NCI-H510A (cell line): ENCODE measurements at regions not wholly inside any gene's neighbourhood (a gene's known extent, or its start where the extent isn't known, plus 50 kb on each side); places are given as distances from the start of the nearest gene placed in this dataset.

Source experiments
- DNase-seq: peaks from one replicate; lab custom pipeline; 2025; lab: John Stamatoyannopoulos, UW

DNA sequence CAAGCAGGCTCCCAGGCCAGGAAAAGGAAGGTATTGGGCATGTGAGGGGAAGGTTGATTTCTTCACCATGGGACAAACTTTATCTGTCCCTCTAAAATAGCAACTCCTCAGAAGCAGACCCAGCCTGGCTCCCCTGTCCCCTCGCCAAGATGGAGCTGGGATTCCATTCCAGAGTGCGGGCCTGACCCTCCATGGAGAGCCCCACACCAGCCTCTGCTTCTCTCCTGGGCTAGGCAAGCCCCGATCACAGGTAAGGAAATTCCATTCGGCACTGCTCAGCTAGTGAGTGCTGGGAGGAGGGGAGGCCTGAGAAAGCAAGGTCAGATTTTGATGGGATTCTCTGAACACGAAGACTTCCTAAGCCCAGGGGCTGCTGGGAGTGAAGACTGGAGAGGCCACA is 98.4 kb downstream of the EFNB1 start:
- no peak for DNase-seq

DNA sequence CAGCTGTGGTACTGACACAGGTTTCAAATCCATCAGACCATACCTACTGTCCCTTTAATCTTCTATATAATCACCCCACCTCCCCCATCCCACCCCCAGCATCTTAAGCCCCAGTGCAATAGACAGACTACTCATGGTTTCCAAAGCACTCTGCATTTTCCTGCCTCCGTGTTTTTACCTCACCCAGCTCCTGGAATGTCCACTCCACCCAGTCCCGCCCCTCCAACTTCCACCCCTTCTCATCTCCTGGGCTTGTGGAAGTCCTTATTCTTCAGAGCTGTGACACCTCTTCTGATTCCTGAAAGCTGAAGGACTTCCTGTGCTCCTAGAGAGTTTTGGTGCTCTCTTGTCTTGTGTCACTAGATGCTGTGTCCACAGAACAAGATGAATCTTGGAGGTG is 94.3 kb downstream of the EFNB1 start:
- no peak for DNase-seq

GRCh38 chrX:68922013-68922412 is 93.2 kb downstream of the EFNB1 start:
- DNase-seq = no peak

DNA sequence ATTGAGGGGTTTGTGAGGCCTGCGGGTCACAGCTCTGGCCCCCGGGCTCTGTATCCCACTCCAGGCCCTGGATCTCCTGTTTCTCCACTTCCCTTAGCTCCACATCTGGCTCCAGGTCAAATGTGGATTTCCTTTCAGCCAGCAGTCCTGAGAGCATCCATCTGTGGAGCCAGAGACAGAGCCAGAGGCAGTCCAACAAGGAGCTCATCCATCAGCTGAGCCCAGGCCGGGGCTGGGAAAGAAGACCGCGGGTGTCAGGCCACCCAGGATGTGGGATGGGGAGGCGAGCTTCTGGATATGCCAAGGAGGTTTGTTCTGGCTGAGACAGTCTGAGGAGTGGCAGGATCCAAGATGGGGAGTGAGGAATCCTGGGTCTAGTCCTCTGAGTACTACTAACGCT is 91.7 kb downstream of the EFNB1 start:
- DNase-seq = no peak

- no peak for DNase-seq
Measured at GRCh38 chrX:68919707-68920106, 90.9 kb downstream of the EFNB1 start.

DNA sequence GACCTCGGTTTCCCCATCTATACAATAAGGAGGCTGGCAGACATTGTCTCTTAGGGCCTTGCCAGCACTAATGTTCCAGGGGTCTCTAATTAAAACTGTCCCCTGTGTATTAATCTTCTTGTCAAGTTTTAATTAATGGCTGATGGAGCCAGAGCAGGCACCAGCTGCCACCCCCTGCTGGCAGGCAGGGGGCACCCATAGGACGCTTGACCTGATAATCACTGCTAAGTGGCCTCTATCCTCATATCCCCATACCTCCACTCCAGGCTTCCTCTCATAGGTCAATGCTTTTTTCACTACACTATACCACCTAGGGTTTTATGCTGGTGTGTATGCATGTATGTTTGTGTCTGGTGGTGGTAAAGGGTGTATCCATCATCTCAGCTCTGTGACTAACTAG is 89.4 kb downstream of the EFNB1 start:
- DNase-seq = no peak

DNA sequence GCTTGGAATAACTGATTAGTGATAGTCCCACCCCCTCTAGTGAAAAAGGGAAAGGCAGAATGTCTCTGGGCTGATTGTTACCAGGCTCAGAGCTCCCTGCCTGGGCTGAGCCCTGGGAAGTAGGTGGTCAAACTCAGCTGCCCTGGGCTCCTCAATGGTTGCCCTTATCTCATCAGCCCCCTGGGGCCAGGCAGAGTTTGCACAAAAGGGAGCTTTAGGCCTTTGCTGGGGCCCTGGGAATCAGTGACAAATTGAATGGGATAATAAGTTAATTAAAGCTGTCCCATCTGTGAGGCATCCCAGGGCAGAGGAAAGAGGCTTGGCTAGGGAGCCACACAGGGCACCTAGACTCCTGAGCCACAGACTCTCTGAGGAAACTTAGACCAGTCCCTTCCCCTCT is 89.0 kb downstream of the EFNB1 start:
- no peak for DNase-seq

- no peak for DNase-seq
Measured at GRCh38 chrX:68916891-68917290, 88.1 kb downstream of the EFNB1 start.

DNA sequence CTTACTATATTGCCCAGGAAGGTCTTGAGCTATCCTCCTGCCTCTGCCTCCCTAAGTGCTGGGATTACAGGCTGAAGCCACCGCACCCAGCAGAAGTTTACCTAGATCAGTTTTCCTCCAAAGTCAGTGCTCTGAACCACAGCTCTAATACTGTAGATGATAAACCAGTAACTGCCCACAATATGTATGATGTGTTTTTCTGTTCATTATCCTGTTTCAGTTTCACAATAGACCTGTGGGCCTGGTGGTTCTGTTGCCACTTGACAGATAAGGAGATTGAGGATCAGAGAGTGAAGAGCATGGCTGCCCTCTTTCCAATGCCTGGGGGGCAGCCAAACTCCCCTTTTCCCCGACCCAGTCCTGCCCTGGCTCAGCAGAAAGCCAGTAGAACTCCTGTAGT is 87.0 kb downstream of the EFNB1 start:
- DNase-seq = no peak

GRCh38 chrX:68914479-68914946 is 85.7 kb downstream of the EFNB1 start:
- no peak for DNase-seq

DNA sequence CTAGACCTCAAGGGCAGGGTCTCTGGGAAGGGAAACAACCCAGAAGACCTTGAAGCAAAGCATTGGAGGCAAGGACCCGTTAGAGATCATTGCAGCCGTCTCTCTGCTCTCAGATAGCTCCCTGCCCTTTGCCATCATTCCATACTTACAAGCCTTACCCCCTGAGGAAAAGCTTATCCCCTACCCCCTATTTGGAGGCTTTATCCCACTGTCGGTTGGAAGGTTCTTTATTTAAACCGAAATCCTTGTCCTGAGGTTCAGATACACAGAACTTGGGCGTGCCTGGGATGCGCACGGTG is 84.4 kb downstream of the EFNB1 start:
- DNase-seq = no peak

- no peak for DNase-seq
Measured at GRCh38 chrX:68912113-68912512, 83.3 kb downstream of the EFNB1 start.

DNA sequence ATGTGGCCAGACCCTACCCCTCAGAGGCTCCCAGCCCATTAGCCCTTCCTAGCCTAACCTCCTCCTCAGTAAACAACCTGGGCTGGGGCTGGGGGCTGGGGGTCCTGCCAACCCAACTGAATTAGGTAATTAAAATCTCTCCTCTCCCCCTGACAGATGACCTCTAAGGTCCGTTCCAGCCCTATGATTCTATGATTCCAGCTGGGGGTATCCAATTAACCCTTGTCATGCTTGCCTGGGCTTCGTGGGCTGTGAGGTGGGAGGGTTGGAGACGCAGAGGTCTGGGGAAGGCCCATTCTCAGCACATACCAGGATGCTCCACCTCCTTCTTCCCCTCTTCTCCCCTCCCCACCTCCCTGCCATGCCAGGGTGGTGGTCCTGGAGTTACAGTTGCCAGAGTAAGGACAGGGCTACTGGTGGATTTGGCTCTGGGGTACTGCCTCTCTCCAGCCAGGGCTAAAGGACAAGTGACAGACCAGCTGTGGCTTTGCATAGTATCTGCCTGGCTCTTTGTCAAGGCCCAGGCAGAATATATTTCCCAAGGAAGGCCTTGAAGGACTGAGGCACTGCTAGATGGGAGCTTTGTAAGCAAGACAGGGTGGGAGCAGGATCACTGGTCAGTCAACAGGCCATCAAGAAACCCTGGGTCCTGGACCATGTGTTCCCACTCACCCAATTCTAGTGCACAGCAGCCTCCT is 82.1 kb downstream of the EFNB1 start:
- DNase-seq = no peak

DNA sequence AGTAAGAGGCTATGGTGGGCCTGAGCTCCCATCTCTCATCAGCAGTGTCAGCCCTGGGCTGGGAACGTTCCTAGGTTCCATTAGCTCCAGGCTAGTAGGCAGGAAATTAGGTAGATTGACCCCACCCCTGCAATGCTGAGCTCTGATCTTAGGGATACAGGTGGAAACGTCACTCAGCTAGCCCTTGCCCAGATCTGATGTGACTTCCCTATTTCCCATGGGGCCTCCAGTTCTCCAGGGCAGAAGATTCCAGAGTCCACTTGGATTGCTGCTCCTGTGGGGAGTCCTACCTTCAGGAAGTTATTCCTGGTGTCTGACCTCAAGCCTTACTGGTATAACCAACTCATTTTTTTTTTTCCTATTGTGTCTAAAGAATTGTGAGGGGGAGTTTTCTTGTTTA is 81.1 kb downstream of the EFNB1 start:
- no peak for DNase-seq

- no peak for DNase-seq
Measured at GRCh38 chrX:68908071-68908470, 79.2 kb downstream of the EFNB1 start.

- no peak for DNase-seq
Measured at GRCh38 chrX:68902706-68903504, 74.1 kb downstream of the EFNB1 start.

- DNase-seq = no peak
Measured at GRCh38 chrX:68901519-68901918, 72.7 kb downstream of the EFNB1 start.

DNA sequence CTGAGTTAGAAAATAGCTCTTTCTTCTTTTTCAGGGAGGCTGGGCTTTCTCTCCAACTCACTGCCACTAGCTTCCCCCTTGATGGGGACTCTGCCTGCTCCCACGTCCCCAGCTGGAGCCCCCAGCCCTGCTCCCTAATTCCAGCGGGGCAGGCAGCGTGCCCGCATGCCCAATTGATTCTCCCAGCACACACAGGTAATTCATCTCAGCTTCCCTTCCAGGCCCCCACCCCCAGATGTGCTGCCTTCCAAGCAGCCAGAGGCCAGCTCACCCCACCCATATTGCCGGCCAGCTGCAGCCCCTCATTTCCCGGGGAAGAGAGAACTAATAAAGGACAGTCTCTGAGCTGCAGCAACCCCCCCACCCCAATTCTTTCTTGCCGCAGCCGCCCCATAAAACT is 69.8 kb downstream of the EFNB1 start:
- no peak for DNase-seq

GRCh38 chrX:68897118-68897945 is 68.5 kb downstream of the EFNB1 start:
- DNase-seq = no peak

GRCh38 chrX:68896581-68896980 is 67.8 kb downstream of the EFNB1 start:
- DNase-seq = no peak

- no peak for DNase-seq
Measured at GRCh38 chrX:68895778-68896177, 67.0 kb downstream of the EFNB1 start.

DNA sequence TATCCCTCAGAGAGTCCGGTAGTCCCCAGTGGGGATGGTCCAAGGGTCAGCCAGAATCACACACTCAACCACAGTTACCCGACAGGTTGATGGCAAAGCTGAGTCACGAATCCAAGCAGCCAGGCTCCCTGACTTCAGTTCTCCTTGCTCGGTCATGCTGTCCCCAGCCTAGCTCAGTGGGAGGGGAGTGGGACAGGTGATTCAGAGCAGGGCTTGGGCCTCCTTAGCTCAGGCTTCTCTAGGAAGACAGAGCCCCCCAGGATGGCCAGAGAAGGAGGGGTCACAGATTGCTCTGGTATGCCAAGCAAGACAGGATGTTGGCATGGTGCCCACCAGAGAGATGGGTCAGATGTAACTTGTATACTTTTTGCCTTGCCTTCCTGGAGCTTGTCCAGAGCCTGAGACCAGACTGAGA is 66.5 kb downstream of the EFNB1 start:
- no peak for DNase-seq
